DND-41 (cell line): ENCODE measurements at regions not wholly inside any gene's neighbourhood (a gene's known extent, or its start where the extent isn't known, plus 50 kb on each side); places are given as distances from the start of the nearest gene placed in this dataset.

ENCODE experiments used
- CTCF ChIP-seq: IDR thresholded peaks from 2 replicates; pipeline ENCODE4 v1.5.1; 2012; ENCODE audit warnings: borderline replicate concordance, low read length, moderate library complexity, mild to moderate bottlenecking; ENCODE audit not compliant: poor library complexity, severe bottlenecking; ENCODE audit errors: extremely low read depth
- EZH2 ChIP-seq: IDR thresholded peaks from 3 replicates; pipeline ENCODE4 v1.6.1; 2012; ENCODE audit warnings: borderline replicate concordance, low read depth, mild to moderate bottlenecking, moderate library complexity, low read length, inconsistent platforms; ENCODE audit not compliant: severe bottlenecking

GRCh38 chr5:60248901-60249300 is 355.4 kb upstream of the PDE4D start:
- TF ChIP-seq EZH2, result no peak
- TF ChIP-seq CTCF, result no peak
